WTC11 (cell line): ENCODE measurements at regions not wholly inside any gene's neighbourhood (a gene's known extent, or its start where the extent isn't known, plus 50 kb on each side); places are given as distances from the start of the nearest gene placed in this dataset.
"Not testable (repeated sequence)": the region's sequence is repeated elsewhere in the genome, so short reads cannot be mapped to it uniquely, and the experiment has no call there.

Source experiments
- KAT7 ChIP-seq: sonication (generic); formaldehyde crosslinking; IDR thresholded peaks from 2 replicates; pipeline ENCODE4 v1.8.1; 2023; ENCODE audit warnings: missing genetic modification reagents, mild to moderate bottlenecking, borderline replicate concordance
- MXD4 ChIP-seq: fragments of 250-450 bp; sonication (Bioruptor Pico); IDR thresholded peaks from 2 replicates; pipeline ENCODE4 v1.8.0; 2021; ENCODE audit warnings: mild to moderate bottlenecking, moderate library complexity, borderline replicate concordance
- NFE2L1 ChIP-seq: sonication (generic); formaldehyde crosslinking; IDR thresholded peaks from 2 replicates; pipeline ENCODE4 v1.8.1; 2023; ENCODE audit warnings: missing genetic modification reagents
- SP1 ChIP-seq: sonication (generic); formaldehyde crosslinking; conservative IDR thresholded peaks from 2 replicates; pipeline ENCODE4 v1.8.1; 2022; ENCODE audit warnings: missing genetic modification reagents
- TP53 ChIP-seq: sonication (generic); formaldehyde crosslinking; IDR thresholded peaks from 2 replicates; pipeline ENCODE4 v1.8.1; 2023; ENCODE audit warnings: mild to moderate bottlenecking, missing genetic modification reagents
- TF ChIP-seq, protein P1 (sequence below): fragments of 200-600 bp; IDR thresholded peaks from 2 replicates; pipeline ENCODE4 v1.8.0; 2022; ENCODE audit warnings: antibody characterized with exemption
- TF ChIP-seq, protein P2 (sequence below): sonication (generic); formaldehyde crosslinking; IDR thresholded peaks from 2 replicates; pipeline ENCODE4 v1.8.0; 2023; ENCODE audit warnings: missing genetic modification reagents, mild to moderate bottlenecking, borderline replicate concordance
- TF ChIP-seq, protein P3 (sequence below): sonication (generic); formaldehyde crosslinking; IDR thresholded peaks from 2 replicates; pipeline ENCODE4 v1.8.1; 2023; ENCODE audit warnings: mild to moderate bottlenecking, moderate library complexity, missing genetic modification reagents
- TF ChIP-seq, protein P4 (sequence below): sonication (generic); formaldehyde crosslinking; IDR thresholded peaks from 2 replicates; pipeline ENCODE4 v1.8.0; 2023; ENCODE audit warnings: mild to moderate bottlenecking, missing genetic modification reagents
- TF ChIP-seq, protein P5 (sequence below): sonication (generic); formaldehyde crosslinking; IDR thresholded peaks from 2 replicates; pipeline ENCODE4 v1.8.1; 2022; ENCODE audit warnings: mild to moderate bottlenecking, missing genetic modification reagents, moderate library complexity, borderline replicate concordance
- TF ChIP-seq, protein P6 (sequence below): sonication (generic); formaldehyde crosslinking; IDR thresholded peaks from 2 replicates; pipeline ENCODE4 v1.8.0; 2022; ENCODE audit warnings: mild to moderate bottlenecking, missing genetic modification reagents
- TF ChIP-seq, protein P7 (sequence below): sonication (generic); formaldehyde crosslinking; IDR thresholded peaks from 2 replicates; pipeline ENCODE4 v1.8.1; 2022; ENCODE audit warnings: low read depth, missing genetic modification reagents, borderline replicate concordance

DNA sequence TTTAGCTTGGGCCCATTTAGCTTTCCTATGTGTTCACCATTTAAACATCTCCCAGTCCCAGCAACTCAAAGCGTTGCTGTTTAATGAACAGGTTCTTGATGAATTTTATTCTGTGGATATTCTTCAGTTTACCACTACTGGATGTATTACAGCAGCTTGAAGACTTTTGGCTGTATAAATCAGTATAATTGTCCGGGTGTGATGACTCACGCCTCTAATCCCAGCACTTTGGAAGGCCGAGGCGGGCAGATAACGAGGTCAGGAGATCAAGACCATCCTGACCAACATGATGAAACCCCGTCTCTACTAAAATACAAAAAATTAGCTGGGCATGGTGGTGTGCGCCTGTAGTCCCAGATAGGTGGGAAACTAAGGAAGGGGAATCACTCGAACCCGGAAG is 1286.7 kb upstream of the EYS start:
- not testable (repeated sequence) for TF ChIP-seq SP1; KAT7 (CRISPR knock-in tag); NFE2L1 (CRISPR knock-in tag); MXD4; TP53 (CRISPR knock-in tag)
- TF ChIP-seq, protein P1, sequence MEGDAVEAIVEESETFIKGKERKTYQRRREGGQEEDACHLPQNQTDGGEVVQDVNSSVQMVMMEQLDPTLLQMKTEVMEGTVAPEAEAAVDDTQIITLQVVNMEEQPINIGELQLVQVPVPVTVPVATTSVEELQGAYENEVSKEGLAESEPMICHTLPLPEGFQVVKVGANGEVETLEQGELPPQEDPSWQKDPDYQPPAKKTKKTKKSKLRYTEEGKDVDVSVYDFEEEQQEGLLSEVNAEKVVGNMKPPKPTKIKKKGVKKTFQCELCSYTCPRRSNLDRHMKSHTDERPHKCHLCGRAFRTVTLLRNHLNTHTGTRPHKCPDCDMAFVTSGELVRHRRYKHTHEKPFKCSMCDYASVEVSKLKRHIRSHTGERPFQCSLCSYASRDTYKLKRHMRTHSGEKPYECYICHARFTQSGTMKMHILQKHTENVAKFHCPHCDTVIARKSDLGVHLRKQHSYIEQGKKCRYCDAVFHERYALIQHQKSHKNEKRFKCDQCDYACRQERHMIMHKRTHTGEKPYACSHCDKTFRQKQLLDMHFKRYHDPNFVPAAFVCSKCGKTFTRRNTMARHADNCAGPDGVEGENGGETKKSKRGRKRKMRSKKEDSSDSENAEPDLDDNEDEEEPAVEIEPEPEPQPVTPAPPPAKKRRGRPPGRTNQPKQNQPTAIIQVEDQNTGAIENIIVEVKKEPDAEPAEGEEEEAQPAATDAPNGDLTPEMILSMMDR, result not testable (repeated sequence)
- TF ChIP-seq, protein P2, sequence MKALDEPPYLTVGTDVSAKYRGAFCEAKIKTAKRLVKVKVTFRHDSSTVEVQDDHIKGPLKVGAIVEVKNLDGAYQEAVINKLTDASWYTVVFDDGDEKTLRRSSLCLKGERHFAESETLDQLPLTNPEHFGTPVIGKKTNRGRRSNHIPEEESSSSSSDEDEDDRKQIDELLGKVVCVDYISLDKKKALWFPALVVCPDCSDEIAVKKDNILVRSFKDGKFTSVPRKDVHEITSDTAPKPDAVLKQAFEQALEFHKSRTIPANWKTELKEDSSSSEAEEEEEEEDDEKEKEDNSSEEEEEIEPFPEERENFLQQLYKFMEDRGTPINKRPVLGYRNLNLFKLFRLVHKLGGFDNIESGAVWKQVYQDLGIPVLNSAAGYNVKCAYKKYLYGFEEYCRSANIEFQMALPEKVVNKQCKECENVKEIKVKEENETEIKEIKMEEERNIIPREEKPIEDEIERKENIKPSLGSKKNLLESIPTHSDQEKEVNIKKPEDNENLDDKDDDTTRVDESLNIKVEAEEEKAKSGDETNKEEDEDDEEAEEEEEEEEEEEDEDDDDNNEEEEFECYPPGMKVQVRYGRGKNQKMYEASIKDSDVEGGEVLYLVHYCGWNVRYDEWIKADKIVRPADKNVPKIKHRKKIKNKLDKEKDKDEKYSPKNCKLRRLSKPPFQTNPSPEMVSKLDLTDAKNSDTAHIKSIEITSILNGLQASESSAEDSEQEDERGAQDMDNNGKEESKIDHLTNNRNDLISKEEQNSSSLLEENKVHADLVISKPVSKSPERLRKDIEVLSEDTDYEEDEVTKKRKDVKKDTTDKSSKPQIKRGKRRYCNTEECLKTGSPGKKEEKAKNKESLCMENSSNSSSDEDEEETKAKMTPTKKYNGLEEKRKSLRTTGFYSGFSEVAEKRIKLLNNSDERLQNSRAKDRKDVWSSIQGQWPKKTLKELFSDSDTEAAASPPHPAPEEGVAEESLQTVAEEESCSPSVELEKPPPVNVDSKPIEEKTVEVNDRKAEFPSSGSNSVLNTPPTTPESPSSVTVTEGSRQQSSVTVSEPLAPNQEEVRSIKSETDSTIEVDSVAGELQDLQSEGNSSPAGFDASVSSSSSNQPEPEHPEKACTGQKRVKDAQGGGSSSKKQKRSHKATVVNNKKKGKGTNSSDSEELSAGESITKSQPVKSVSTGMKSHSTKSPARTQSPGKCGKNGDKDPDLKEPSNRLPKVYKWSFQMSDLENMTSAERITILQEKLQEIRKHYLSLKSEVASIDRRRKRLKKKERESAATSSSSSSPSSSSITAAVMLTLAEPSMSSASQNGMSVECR, result not testable (repeated sequence)
- TF ChIP-seq, protein P3, sequence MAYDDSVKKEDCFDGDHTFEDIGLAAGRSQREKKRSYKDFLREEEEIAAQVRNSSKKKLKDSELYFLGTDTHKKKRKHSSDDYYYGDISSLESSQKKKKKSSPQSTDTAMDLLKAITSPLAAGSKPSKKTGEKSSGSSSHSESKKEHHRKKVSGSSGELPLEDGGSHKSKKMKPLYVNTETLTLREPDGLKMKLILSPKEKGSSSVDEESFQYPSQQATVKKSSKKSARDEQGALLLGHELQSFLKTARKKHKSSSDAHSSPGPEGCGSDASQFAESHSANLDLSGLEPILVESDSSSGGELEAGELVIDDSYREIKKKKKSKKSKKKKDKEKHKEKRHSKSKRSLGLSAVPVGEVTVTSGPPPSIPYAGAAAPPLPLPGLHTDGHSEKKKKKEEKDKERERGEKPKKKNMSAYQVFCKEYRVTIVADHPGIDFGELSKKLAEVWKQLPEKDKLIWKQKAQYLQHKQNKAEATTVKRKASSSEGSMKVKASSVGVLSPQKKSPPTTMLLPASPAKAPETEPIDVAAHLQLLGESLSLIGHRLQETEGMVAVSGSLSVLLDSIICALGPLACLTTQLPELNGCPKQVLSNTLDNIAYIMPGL (CRISPR knock-in tag), result not testable (repeated sequence)
- TF ChIP-seq, protein P4, sequence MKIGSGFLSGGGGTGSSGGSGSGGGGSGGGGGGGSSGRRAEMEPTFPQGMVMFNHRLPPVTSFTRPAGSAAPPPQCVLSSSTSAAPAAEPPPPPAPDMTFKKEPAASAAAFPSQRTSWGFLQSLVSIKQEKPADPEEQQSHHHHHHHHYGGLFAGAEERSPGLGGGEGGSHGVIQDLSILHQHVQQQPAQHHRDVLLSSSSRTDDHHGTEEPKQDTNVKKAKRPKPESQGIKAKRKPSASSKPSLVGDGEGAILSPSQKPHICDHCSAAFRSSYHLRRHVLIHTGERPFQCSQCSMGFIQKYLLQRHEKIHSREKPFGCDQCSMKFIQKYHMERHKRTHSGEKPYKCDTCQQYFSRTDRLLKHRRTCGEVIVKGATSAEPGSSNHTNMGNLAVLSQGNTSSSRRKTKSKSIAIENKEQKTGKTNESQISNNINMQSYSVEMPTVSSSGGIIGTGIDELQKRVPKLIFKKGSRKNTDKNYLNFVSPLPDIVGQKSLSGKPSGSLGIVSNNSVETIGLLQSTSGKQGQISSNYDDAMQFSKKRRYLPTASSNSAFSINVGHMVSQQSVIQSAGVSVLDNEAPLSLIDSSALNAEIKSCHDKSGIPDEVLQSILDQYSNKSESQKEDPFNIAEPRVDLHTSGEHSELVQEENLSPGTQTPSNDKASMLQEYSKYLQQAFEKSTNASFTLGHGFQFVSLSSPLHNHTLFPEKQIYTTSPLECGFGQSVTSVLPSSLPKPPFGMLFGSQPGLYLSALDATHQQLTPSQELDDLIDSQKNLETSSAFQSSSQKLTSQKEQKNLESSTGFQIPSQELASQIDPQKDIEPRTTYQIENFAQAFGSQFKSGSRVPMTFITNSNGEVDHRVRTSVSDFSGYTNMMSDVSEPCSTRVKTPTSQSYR (CRISPR knock-in tag), result not testable (repeated sequence)
- TF ChIP-seq, protein P5, sequence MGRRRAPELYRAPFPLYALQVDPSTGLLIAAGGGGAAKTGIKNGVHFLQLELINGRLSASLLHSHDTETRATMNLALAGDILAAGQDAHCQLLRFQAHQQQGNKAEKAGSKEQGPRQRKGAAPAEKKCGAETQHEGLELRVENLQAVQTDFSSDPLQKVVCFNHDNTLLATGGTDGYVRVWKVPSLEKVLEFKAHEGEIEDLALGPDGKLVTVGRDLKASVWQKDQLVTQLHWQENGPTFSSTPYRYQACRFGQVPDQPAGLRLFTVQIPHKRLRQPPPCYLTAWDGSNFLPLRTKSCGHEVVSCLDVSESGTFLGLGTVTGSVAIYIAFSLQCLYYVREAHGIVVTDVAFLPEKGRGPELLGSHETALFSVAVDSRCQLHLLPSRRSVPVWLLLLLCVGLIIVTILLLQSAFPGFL, result not testable (repeated sequence)
- TF ChIP-seq, protein P6, sequence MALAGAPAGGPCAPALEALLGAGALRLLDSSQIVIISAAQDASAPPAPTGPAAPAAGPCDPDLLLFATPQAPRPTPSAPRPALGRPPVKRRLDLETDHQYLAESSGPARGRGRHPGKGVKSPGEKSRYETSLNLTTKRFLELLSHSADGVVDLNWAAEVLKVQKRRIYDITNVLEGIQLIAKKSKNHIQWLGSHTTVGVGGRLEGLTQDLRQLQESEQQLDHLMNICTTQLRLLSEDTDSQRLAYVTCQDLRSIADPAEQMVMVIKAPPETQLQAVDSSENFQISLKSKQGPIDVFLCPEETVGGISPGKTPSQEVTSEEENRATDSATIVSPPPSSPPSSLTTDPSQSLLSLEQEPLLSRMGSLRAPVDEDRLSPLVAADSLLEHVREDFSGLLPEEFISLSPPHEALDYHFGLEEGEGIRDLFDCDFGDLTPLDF (CRISPR knock-in tag), result not testable (repeated sequence)
- TF ChIP-seq, protein P7, sequence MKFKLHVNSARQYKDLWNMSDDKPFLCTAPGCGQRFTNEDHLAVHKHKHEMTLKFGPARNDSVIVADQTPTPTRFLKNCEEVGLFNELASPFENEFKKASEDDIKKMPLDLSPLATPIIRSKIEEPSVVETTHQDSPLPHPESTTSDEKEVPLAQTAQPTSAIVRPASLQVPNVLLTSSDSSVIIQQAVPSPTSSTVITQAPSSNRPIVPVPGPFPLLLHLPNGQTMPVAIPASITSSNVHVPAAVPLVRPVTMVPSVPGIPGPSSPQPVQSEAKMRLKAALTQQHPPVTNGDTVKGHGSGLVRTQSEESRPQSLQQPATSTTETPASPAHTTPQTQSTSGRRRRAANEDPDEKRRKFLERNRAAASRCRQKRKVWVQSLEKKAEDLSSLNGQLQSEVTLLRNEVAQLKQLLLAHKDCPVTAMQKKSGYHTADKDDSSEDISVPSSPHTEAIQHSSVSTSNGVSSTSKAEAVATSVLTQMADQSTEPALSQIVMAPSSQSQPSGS, result not testable (repeated sequence)
